HG03103 (cell line): ENCODE measurements at regions not wholly inside any gene's neighbourhood (a gene's known extent, or its start where the extent isn't known, plus 50 kb on each side); places are given as distances from the start of the nearest gene placed in this dataset.
A peak's percentile ranks its signal among the peaks of the same experiment; 100 is the strongest.

Experiments used
- ATAC-seq: cut with Tn5 transposase; IDR thresholded peaks from one replicate; pipeline ENCODE4 v1.9.1; 2021; ENCODE audit warnings: low read depth; ENCODE audit not compliant: unreplicated experiment

GRCh38 chr14:34075042-34075744 is 124.3 kb upstream of the EGLN3 start:
- no peak for ATAC-seq

DNA sequence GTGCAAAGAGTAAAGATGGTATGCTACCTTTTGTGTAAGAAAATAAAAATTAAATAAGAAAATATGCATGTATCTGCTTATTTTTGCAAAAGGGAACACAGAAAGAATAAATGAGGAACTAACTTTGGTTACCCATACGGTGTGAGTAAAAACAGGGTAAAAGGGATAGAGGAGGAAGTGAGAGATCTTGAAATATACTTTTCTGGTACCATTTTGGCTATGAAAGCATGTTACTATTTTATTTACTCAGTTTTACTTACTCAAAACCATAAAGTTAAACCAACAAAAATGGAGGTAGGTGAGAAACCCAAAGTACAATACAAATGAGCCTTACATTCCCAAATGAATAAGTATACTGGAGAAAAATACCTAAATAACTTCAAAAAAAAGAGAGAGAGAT is 122.0 kb upstream of the EGLN3 start:
- ATAC-seq, result no peak

- no peak for ATAC-seq
Observed at GRCh38 chr14:34072401-34072800, 121.5 kb upstream of the EGLN3 start.

GRCh38 chr14:34070917-34071407 is 120.1 kb upstream of the EGLN3 start:
- no peak for ATAC-seq

- no peak for ATAC-seq
Observed at GRCh38 chr14:34069854-34070582, 119.1 kb upstream of the EGLN3 start.

- ATAC-seq, result no peak
Observed at GRCh38 chr14:34067587-34067986, 116.7 kb upstream of the EGLN3 start.

DNA sequence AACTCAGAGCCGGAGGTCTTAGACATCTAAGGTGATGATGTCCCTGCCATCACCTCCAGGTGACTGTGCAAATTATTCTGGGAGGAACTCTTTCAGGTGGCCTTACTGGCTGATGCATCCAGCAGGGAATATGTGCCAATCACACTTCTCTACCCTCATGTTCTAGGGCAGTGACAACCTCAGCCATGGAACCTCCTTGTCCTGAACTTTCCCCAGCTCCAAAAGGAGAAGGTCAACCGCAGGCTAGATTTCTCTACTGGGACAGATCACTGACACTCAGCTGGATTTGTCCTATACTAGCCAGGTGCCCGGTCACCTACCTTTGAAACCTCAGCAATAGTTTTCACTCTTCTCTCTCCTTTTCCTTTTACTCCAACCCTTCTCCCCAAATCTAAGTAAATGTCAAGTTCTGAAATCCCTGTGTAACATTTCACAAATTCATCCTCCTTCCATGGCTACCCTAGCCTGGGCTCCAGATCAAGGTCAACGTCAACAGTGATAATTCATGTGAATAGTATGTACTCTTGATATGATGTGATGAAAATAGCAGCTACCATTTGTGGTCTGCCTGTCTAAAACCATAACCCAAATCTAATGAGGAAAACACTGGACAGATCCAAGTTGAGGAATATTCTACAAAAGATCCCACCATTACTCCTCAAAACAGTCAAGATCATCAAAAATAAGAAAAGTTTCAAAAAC is 115.0 kb upstream of the EGLN3 start:
- no peak for ATAC-seq

- no peak for ATAC-seq
Observed at GRCh38 chr14:34065236-34065635, 114.4 kb upstream of the EGLN3 start.

DNA sequence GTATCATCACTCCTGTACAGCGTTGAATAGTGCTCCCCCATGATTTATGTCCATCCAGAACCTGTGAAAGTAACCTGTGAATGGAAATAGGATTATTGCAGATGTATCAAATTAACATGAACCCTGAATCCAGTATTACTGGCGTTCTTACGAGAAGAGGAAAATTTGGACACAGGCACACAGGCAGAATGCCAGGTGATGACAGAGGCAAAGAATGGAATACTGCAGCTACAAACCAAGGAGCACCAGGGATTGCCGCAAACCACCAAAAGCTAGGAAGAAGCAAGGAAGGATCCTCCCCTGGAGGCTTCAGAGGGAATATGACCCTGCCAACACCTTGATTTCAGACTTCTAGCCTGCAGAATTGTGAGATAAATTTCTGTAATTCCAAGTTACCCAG is 113.5 kb upstream of the EGLN3 start:
- no peak for ATAC-seq

DNA sequence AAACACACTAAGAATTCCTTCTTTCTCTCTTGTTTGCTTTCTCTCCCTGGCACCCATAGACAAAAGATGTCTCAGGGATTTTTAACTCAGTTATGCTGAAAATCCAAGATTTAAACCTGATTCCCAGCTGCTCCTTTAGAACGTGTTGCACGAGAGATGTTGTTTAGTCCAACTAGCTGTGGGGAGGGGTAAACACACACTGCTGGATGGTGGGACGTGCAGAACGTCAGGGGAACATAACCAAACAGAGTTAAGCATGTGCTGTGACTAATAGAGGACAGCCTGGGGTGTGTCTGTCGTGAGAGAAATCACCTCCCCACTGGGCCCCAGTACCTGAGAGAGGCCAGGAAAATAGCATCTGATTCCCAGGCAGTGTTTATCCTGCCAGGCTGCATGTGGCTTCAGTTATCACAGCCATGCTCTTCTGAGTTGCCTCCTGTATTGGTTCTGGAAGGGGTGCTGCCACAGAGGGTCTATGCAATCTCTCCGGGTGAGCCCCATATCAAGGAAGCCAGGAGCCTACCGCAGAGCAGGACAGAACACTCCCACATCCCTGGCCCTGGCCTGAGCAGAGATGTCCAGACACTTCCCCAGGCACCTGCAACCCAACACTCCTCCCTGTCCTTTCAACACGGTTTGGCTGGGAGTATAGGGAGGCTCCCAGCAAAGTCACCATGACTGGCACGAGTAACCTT is 112.7 kb upstream of the EGLN3 start:
- no peak for ATAC-seq

DNA sequence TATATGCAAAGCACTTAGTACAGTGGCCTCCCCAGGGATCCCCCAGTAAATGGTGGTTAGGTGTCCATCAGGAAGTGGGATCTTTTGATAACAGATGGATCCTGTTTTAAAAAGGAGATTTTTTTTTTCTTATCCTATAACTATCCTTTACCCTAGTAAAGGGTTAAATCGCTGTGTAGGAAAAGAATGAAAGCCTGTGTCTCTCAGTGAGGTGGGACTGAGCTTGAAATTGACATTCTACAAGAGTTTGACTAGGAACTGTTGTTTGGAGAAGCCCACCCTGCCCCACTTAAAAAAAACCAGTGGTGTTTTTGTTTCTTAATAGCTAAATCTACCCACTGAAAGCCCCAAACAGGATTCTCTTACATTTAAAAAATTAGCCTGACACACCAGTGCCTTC is 112.2 kb upstream of the EGLN3 start:
- ATAC-seq, result no peak

- ATAC-seq, result no peak
Observed at GRCh38 chr14:34062353-34062973, 111.6 kb upstream of the EGLN3 start.

DNA sequence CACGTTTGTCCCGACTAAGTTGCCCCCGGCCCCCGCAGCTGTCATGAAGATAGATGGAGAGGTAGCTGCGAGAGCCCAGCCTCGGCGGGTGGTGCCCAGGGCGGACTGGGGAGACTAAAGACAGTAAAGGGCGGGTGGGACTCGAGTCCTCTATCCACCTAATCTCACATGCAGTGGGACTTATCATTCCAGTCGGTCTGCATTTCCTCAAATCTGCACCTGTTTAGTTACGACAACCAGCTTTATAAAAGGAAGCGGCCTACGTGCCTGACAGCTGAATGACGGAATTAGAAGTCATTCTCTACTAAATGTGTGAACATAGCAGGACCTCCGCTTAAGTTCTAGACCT is 109.8 kb upstream of the EGLN3 start:
- ATAC-seq, result no peak

DNA sequence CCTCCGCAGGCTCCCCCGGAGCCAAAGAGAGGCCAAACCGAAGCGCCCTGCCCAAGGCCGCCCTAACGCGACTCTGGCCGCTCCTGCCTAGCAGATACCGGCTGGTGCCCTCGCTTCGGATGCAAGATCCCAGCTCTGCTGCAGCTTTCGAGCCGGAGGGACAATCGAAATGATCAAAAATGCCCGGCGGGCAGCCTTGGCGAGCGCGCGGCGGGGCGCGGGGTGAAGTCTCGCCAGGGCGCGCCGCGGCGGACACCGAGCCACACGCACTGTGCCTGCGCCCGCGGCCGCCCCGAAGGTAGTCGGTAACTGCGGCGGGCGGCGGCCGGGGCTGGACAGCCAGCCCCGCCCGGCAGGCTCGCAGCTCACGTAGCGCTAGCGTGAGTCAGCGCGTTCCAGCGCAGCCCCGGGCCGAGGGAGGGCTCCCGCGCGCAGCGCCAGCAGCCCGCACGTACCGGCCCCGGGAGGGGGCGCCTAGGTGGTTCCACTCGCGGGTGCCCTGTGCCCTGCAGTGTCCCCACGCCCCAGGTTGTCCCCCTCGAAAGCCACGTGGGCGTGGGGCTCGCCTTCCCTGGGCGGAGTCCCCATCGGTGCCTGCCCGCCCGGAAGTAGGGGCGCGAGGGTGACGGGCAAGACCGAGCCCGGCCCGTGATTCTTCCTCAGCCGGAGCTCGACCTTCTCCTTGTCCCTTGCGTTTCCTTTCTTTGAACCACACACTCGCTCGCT is 109.2 kb upstream of the EGLN3 start:
- ATAC-seq, result peak; percentile 80

DNA sequence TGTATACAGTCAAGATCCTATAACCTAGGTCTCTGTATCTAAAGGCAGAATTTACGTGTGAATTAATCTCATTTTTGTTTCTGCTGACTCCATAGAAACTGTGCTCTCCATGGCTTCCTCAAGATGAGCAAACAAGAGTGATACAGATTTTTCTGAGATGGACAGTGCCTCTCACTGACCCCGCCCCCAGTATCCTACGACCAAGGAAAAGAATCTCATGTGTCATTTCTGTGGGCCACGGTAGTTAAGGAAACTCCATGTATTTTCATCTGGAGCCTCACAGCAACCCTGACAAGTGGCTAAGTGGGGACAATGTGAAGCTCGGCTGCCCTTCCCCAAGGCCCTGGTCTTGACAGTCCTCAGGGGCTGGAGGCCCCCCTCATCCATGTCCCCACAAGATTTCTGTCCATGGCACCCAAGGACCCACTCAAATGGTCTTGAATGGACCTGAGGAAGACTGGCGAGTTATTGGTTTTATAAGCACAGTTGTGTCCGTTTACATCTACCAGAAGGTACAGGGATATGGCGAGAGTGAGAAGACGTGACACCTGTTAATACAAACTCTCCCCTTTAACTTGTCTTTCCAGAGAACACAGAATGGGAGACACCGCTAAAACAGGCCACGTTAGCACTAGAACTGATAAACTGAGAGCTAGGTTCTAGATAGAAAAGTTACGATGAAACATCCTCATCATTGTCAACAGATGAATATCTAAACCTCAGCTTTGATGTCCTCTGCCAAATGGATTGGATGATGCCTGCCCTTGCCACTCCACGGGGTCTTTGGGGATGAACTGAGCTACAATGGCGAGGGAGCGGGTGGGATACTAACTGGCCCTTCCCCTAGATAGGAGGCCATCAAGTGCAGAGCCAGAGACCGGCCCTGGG is 108.4 kb upstream of the EGLN3 start:
- ATAC-seq, result no peak

DNA sequence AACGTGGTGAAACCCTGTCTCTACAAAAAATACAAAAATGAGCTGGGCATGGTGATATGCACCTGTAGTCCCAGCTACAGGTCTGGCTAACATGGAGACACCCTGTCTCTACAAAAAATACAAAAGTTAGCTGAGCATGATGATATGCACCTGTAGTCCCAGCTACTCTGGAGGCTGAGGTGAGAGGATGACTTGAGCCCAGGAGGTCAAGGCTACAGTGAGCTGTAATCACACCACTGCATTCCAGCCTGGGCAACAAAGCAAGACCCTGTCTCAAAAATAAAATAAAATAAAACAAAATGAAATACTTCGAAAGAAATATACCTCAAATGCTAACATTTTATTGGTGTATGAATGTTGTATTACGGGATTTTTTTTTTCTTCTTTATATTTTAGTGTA is 107.6 kb upstream of the EGLN3 start:
- no peak for ATAC-seq

DNA sequence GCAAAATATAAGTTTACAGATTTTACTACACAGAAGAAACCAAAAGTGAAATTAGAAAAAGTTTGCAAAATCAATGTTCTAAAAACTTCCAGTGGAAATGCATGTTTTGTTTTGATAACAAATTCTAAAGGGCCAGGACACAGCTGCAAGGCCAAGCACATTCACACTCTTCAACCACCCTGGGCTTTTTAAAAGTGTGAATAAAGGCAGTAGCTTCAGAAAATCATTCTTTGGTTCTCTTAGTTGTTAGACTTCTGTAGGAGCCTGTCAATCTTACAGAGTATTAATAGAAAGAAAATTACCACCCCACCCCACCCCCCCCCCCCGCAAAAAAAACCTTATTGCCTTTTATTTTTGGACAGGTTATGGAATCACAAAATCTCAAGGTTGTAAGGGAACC is 105.2 kb upstream of the EGLN3 start:
- ATAC-seq, result no peak

GRCh38 chr14:34055157-34055950 is 104.5 kb upstream of the EGLN3 start:
- no peak for ATAC-seq
